ENCODE measurements at regions not wholly inside any gene's neighbourhood (a gene's known extent, or its start where the extent isn't known, plus 50 kb on each side); places are given as distances from the start of the nearest gene placed in this dataset.

DNA sequence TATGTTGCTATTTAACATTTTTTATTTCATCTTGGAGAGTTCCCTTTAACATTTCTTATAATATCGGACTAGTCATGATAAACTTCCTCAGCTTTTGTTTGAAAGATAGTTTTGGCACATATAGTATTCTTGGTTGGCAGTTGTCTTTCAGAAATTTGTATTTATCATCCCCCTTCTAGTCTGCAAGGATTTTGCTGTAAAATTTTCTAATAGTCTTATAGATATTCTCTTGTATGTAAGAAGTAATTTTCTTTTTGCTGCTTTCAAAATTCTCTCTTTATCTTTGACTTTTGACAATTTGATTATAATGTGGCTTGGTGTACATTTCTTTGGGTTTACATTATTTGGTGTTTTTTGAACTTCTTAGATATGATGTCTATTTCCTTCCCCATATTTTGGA, 116.0 kb upstream of the AVPR1A start:
- TF ChIP-seq POLR2A (IDR thresholded peaks at IDR 0.05; ENCODE audit: low read depth, low read length) (no peak), POLR2AphosphoS5 (IDR thresholded peaks at IDR 0.05; ENCODE audit: insufficient read depth, low read depth, low read length) (no peak), GATA2 (IDR thresholded peaks at IDR 0.05; ENCODE audit: insufficient read depth, insufficient read length, low read depth, low read length) (no peak), EZH2 (IDR thresholded peaks at IDR 0.05; ENCODE audit: borderline replicate concordance, low read depth, low read length, severe bottlenecking) (no peak), FOS (IDR thresholded peaks at IDR 0.05; ENCODE audit: borderline replicate concordance, insufficient read depth, low read length) (no peak), MYC (IDR thresholded peaks at IDR 0.05; ENCODE audit: low read depth, low read length) (no peak), JUN (IDR thresholded peaks at IDR 0.05; ENCODE audit: borderline replicate concordance, insufficient read depth, insufficient read length, low read depth) (no peak)
- TF ChIP-seq, protein P1, sequence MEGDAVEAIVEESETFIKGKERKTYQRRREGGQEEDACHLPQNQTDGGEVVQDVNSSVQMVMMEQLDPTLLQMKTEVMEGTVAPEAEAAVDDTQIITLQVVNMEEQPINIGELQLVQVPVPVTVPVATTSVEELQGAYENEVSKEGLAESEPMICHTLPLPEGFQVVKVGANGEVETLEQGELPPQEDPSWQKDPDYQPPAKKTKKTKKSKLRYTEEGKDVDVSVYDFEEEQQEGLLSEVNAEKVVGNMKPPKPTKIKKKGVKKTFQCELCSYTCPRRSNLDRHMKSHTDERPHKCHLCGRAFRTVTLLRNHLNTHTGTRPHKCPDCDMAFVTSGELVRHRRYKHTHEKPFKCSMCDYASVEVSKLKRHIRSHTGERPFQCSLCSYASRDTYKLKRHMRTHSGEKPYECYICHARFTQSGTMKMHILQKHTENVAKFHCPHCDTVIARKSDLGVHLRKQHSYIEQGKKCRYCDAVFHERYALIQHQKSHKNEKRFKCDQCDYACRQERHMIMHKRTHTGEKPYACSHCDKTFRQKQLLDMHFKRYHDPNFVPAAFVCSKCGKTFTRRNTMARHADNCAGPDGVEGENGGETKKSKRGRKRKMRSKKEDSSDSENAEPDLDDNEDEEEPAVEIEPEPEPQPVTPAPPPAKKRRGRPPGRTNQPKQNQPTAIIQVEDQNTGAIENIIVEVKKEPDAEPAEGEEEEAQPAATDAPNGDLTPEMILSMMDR (IDR thresholded peaks at IDR 0.05; ENCODE audit: extremely low read depth in 1 of 2, insufficient read depth in 1 of 2, low read depth in 1 of 2, low read length in 2 of 2) = no peak
- TF ChIP-seq, protein P2, sequence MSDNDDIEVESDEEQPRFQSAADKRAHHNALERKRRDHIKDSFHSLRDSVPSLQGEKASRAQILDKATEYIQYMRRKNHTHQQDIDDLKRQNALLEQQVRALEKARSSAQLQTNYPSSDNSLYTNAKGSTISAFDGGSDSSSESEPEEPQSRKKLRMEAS (IDR thresholded peaks at IDR 0.05; ENCODE audit: insufficient read depth, insufficient read length) = no peak

Data from endothelial cell of umbilical vein (primary cell).